Stimulated activated naive CD8-positive, alpha-beta T cell treated with anti-CD3 and anti-CD28 coated beads, Interleukin-15, Interleukin-2, amounts not matched to agents 100 ng/mL and 50 ng/mL, for 24 hours (primary cell): ENCODE measurements at regions not wholly inside any gene's neighbourhood (a gene's known extent, or its start where the extent isn't known, plus 50 kb on each side); places are given as distances from the start of the nearest gene placed in this dataset.
"Not testable (repeated sequence)": the region's sequence is repeated elsewhere in the genome, so short reads cannot be mapped to it uniquely, and the experiment has no call there.

Source experiments
- H3K27ac Mint-ChIP-seq: one replicate; pipeline ENCODE4 v1.8.0; 2021; ENCODE audit warnings: mild to moderate bottlenecking, mixed read lengths
- H3K27me3 Mint-ChIP-seq: one replicate; pipeline ENCODE4 v1.8.0; 2021; ENCODE audit warnings: mixed read lengths
- H3K36me3 Mint-ChIP-seq: one replicate; pipeline ENCODE4 v1.8.0; 2021; ENCODE audit warnings: low read depth, mixed read lengths
- H3K4me1 Mint-ChIP-seq: one replicate; pipeline ENCODE4 v1.8.0; 2021; ENCODE audit warnings: low read depth, mixed read lengths
- H3K4me3 Mint-ChIP-seq: one replicate; pipeline ENCODE4 v1.8.0; 2021; ENCODE audit warnings: mild to moderate bottlenecking, mixed read lengths
- H3K9me3 Mint-ChIP-seq: one replicate; pipeline ENCODE4 v1.8.0; 2021; ENCODE audit warnings: mixed read lengths

DNA sequence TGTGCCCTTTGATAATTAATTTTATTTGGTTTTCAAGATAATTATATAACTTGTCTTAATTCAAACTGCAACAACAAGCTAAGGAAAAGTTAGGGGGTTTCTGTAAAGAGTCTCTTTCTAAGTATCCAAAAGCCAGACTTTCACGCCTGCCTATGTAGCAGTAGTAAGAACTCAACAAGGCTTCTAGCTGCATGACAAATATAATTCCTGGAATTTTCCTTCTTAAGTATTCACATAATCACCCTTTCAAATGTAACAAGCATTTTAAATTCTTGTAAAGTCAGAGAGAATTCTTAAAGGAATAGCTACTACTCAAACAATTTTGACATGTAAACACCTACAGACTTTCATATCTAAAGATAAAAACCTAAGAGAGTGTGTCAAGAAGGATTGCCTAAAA, 189.7 kb upstream of the NDST3 start:
- no peak overlapping the region for H3K4me3 Mint-ChIP-seq
- H3K27me3 Mint-ChIP-seq = no peaks in the 10 kb centered on the region
- H3K9me3 Mint-ChIP-seq = peaks cover 4% of the 10 kb centered on the region
- no peaks in the 10 kb centered on the region for H3K36me3 Mint-ChIP-seq
- no peak overlapping the region for H3K27ac Mint-ChIP-seq
- H3K4me1 Mint-ChIP-seq = no peaks in the 10 kb centered on the region

DNA sequence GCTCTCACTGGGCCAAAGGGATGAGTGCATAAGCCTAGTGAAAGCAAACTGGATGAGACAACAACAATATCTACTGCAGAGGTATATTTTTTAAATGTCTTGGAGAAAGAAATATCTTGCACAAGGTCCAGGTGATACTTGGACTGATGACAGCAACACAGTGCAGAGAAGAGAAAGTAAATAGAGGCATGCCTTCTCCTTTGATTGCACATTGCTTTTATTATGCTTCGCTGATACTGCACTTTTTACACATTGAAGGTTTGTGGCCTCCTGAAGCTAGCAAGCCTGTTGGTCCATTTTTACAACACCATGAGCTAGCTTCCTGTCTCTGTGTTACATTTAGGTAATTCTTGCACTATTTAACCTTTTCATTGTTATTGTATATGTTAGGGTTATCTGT, 189.0 kb upstream of the NDST3 start:
- Mint-ChIP-seq H3K36me3 (no peaks in the 10 kb centered on the region), H3K27me3 (no peaks in the 10 kb centered on the region), H3K4me3 (no peak overlapping the region), H3K27ac (no peak overlapping the region), H3K9me3 (peaks cover 11% of the 10 kb centered on the region), H3K4me1 (no peaks in the 10 kb centered on the region)

GRCh38 chr4:117847849-117848248, 186.4 kb upstream of the NDST3 start:
- Mint-ChIP-seq H3K36me3 (no peaks in the 10 kb centered on the region), H3K9me3 (peaks cover 15% of the 10 kb centered on the region), H3K4me1 (no peaks in the 10 kb centered on the region), H3K27ac (no peak overlapping the region), H3K27me3 (no peaks in the 10 kb centered on the region), H3K4me3 (no peak overlapping the region)

- H3K4me1 Mint-ChIP-seq = no peaks in the 10 kb centered on the region
- H3K4me3 Mint-ChIP-seq = no peak overlapping the region
- H3K9me3 Mint-ChIP-seq = no peaks in the 10 kb centered on the region
- H3K27ac Mint-ChIP-seq = no peak overlapping the region
- no peaks in the 10 kb centered on the region for H3K36me3 Mint-ChIP-seq
- H3K27me3 Mint-ChIP-seq = no peaks in the 10 kb centered on the region
Observed at GRCh38 chr4:117868201-117868600, 166.1 kb upstream of the NDST3 start.

DNA sequence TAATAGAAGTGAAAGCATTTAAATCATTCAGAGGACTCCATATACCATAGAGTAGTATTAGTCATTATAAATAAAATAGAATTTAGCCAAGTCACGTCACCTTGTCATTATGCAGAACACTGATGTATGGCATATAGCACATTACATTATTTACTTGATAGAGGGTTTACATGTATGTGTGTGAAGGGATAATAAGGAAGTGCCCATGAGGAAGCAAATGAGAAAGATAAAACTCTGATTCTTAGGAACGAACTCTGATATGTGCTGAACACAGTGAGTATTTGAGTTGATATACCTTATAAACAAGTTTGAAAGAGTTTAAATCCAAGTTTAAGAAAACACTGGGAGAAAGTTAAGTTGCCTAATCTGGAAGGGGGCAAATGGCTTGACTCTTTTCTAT, 160.5 kb upstream of the NDST3 start:
- Mint-ChIP-seq H3K27ac (no peak overlapping the region), H3K4me1 (no peaks in the 10 kb centered on the region), H3K36me3 (no peaks in the 10 kb centered on the region), H3K4me3 (no peak overlapping the region), H3K9me3 (no peaks in the 10 kb centered on the region), H3K27me3 (no peaks in the 10 kb centered on the region)

DNA sequence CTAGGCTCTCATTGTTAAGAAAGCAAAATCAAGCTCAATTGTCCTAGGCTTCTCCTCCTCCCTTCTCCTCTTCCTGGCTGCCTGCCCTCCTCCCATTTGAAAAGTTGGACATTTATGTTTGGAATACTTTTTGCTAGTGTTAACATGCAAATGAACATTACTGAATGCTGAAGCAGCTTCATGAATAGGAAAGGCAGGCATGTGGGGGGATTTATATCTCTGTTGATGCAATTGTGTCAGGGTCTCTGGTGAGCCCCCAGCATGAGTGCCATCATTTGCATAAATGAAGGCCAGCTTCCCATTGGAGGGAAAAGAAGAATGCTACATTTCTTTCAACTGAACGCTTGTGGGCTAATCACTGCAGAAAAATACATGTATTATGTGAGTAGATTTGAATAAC, 160.1 kb upstream of the NDST3 start:
- H3K27me3 Mint-ChIP-seq = no peaks in the 10 kb centered on the region
- H3K4me3 Mint-ChIP-seq = no peak overlapping the region
- no peaks in the 10 kb centered on the region for H3K4me1 Mint-ChIP-seq
- no peak overlapping the region for H3K27ac Mint-ChIP-seq
- H3K9me3 Mint-ChIP-seq = no peaks in the 10 kb centered on the region
- no peaks in the 10 kb centered on the region for H3K36me3 Mint-ChIP-seq

GRCh38 chr4:117889978-117890377, 144.3 kb upstream of the NDST3 start:
- Mint-ChIP-seq H3K9me3 (no peaks in the 10 kb centered on the region), H3K4me3 (no peak overlapping the region), H3K4me1 (no peaks in the 10 kb centered on the region), H3K36me3 (no peaks in the 10 kb centered on the region), H3K27ac (no peak overlapping the region), H3K27me3 (no peaks in the 10 kb centered on the region)

GRCh38 chr4:117893207-117893606, 141.1 kb upstream of the NDST3 start:
- Mint-ChIP-seq H3K27ac (no peak overlapping the region), H3K27me3 (no peaks in the 10 kb centered on the region)

GRCh38 chr4:117898496-117898895, 135.8 kb upstream of the NDST3 start:
- Mint-ChIP-seq H3K27me3 (no peaks in the 10 kb centered on the region), H3K9me3 (no peaks in the 10 kb centered on the region), H3K27ac (no peak overlapping the region), H3K36me3 (no peaks in the 10 kb centered on the region), H3K4me1 (no peaks in the 10 kb centered on the region), H3K4me3 (no peak overlapping the region)

More at GRCh38 chr4:117893207-117893606, 141.1 kb upstream of the NDST3 start:
- H3K36me3 Mint-ChIP-seq = no peaks in the 10 kb centered on the region
- no peak overlapping the region for H3K4me3 Mint-ChIP-seq
- H3K4me1 Mint-ChIP-seq = no peaks in the 10 kb centered on the region
- no peaks in the 10 kb centered on the region for H3K9me3 Mint-ChIP-seq

GRCh38 chr4:117900832-117901231, 133.5 kb upstream of the NDST3 start:
- H3K9me3 Mint-ChIP-seq = no peaks in the 10 kb centered on the region
- no peaks in the 10 kb centered on the region for H3K27me3 Mint-ChIP-seq
- no peaks in the 10 kb centered on the region for H3K4me1 Mint-ChIP-seq
- H3K36me3 Mint-ChIP-seq = no peaks in the 10 kb centered on the region
- H3K4me3 Mint-ChIP-seq = no peak overlapping the region
- H3K27ac Mint-ChIP-seq = no peak overlapping the region

GRCh38 chr4:117907646-117908045, 126.6 kb upstream of the NDST3 start:
- H3K36me3 Mint-ChIP-seq = no peaks in the 10 kb centered on the region
- no peaks in the 10 kb centered on the region for H3K4me1 Mint-ChIP-seq
- no peak overlapping the region for H3K4me3 Mint-ChIP-seq
- H3K9me3 Mint-ChIP-seq = no peaks in the 10 kb centered on the region
- H3K27me3 Mint-ChIP-seq = no peaks in the 10 kb centered on the region
- no peak overlapping the region for H3K27ac Mint-ChIP-seq

- no peaks in the 10 kb centered on the region for H3K4me1 Mint-ChIP-seq
- H3K36me3 Mint-ChIP-seq = no peaks in the 10 kb centered on the region
- H3K4me3 Mint-ChIP-seq = no peak overlapping the region
- no peaks in the 10 kb centered on the region for H3K27me3 Mint-ChIP-seq
- no peaks in the 10 kb centered on the region for H3K9me3 Mint-ChIP-seq
- no peak overlapping the region for H3K27ac Mint-ChIP-seq
Observed at GRCh38 chr4:117908306-117909207, 125.7 kb upstream of the NDST3 start.

DNA sequence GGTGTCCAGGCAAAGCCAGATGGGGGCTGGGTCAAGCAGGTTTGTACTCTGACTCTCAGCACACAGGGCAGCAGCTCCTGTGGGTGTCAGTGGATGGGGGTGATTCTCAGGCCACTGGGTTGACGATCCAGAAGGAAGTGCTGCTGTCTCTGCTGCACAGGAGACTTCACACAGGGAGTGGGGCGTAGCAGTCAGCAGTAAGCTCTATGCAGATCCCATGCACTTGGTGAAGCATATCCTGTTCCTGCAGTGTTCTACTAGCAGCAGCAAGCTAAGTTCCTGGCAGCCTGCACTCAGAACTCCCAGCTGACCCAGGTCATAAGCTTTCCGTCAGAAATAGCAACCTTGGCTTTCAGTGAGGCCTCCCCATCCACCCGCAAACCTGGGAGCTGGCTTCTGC, 117.6 kb upstream of the NDST3 start:
- no peaks in the 10 kb centered on the region for H3K36me3 Mint-ChIP-seq
- H3K4me3 Mint-ChIP-seq = no peak overlapping the region
- H3K27ac Mint-ChIP-seq = no peak overlapping the region
- H3K4me1 Mint-ChIP-seq = no peaks in the 10 kb centered on the region
- no peaks in the 10 kb centered on the region for H3K27me3 Mint-ChIP-seq
- no peaks in the 10 kb centered on the region for H3K9me3 Mint-ChIP-seq

- not testable (repeated sequence) for H3K4me1 Mint-ChIP-seq, H3K27ac Mint-ChIP-seq
Observed at GRCh38 chr4:117922311-117922710, 112.0 kb upstream of the NDST3 start.

GRCh38 chr4:117927823-117928222, 106.5 kb upstream of the NDST3 start:
- H3K27ac Mint-ChIP-seq, H3K4me1 Mint-ChIP-seq, H3K27me3 Mint-ChIP-seq, H3K4me3 Mint-ChIP-seq, H3K36me3 Mint-ChIP-seq: not testable (repeated sequence)
- peaks cover 12% of the 10 kb centered on the region for H3K9me3 Mint-ChIP-seq

More at GRCh38 chr4:117922311-117922710, 112.0 kb upstream of the NDST3 start:
- H3K4me3 Mint-ChIP-seq, H3K36me3 Mint-ChIP-seq, H3K9me3 Mint-ChIP-seq, H3K27me3 Mint-ChIP-seq: not testable (repeated sequence)

DNA sequence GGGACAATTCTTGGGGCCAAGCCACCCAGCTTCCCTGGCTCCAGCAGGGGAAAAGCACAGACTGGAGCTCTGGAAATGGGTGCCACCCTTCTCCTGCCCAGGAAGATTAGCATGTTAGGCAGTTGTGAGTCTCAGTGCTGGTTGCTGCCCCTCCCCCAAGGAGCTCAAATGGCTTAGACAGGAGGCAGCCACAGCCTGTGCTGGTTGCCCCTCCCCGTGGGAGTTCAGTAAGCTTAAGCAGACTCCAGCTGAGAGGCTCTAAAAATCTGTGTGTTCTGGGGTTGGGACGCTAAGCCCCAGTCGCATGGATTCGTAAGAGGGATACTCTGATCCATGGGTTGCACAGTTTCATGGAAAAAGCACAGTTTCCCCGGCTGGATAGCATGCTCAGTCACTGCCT, 92.7 kb upstream of the NDST3 start:
- Mint-ChIP-seq H3K4me3 (no peak overlapping the region), H3K36me3 (no peaks in the 10 kb centered on the region), H3K9me3 (peaks cover 4% of the 10 kb centered on the region), H3K4me1 (no peaks in the 10 kb centered on the region), H3K27me3 (no peaks in the 10 kb centered on the region), H3K27ac (no peak overlapping the region)
